Right lobe of liver (tissue), 4 donors: ENCODE measurements at regions not wholly inside any gene's neighbourhood (a gene's known extent, or its start where the extent isn't known, plus 50 kb on each side); places are given as distances from the start of the nearest gene placed in this dataset.

Experiments used
- POLR2A ChIP-seq: fragments of 450-650 bp; IDR thresholded peaks from one replicate; pipeline ENCODE4 v1.6.1; 2017; ENCODE audit warnings: antibody characterized with exemption, mild to moderate bottlenecking
- TF ChIP-seq, protein P1 (sequence below), 4 donors: fragments of 200-600 bp in 3 of 4; fragments of 450-650 bp in 1 of 4; IDR thresholded peaks; one replicate each; pipeline versions ENCODE4 v1.5.1 to v1.8.0; 2016 to 2022; ENCODE audit warnings: antibody characterized with exemption in 4 of 4, mild to moderate bottlenecking in 2 of 4
- donor health status: DM: no; HTN: no; CAD: no.
- donor health status: DM: no; HTN: no; CAD: no.
- donor health status: DM: no; HTN: yes; CAD: no.

DNA sequence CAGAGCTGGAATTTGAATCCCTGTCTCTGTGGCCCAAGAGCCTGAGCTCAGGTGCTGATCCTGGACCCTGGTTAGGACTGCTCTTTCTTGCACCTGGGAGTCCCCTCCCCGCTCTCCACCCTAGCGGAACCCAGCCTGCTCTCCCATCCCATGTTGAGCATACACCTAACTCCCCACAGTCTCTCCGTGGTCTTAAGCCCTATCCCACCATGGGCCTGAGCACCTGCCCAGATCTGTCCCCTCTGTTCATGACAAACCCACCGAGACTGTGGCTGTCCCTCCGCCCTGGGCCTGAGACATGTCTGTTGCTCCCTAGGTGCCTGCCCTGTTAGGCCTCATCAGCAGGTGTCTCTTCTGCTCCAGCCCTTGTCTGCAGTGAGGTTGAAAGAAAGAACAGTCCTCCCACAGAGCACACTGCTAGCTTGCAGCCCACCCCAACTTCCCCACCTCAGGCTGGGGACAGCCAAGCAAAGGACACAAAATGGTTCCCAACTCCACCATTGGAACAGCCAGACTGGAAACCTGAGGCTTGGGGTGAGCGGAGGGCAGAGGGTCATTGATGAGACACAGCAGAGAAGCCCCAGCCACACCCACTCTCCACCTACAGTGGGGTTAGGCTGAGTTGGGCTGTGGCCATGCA is 118.5 kb downstream of the MATN1 start:
- TF ChIP-seq, protein P1, sequence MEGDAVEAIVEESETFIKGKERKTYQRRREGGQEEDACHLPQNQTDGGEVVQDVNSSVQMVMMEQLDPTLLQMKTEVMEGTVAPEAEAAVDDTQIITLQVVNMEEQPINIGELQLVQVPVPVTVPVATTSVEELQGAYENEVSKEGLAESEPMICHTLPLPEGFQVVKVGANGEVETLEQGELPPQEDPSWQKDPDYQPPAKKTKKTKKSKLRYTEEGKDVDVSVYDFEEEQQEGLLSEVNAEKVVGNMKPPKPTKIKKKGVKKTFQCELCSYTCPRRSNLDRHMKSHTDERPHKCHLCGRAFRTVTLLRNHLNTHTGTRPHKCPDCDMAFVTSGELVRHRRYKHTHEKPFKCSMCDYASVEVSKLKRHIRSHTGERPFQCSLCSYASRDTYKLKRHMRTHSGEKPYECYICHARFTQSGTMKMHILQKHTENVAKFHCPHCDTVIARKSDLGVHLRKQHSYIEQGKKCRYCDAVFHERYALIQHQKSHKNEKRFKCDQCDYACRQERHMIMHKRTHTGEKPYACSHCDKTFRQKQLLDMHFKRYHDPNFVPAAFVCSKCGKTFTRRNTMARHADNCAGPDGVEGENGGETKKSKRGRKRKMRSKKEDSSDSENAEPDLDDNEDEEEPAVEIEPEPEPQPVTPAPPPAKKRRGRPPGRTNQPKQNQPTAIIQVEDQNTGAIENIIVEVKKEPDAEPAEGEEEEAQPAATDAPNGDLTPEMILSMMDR (IDR thresholded peaks at IDR 0.05), result no peak
- no peak for TF ChIP-seq POLR2A
